GM12878 (cell line): ENCODE measurements at regions not wholly inside any gene's neighbourhood (a gene's known extent, or its start where the extent isn't known, plus 50 kb on each side); places are given as distances from the start of the nearest gene placed in this dataset.

Experiments used
- BRCA1 ChIP-seq: IDR thresholded peaks from 2 replicates; pipeline ENCODE4 v1.6.1; 2011; ENCODE audit warnings: low read depth, low read length, improper control_type of control experiment
- IKZF2 ChIP-seq, 2 experiments: fragments of 450-650 bp; IDR thresholded peaks; 2 replicates each; pipeline ENCODE4 v1.6.1; 2017; ENCODE audit warnings: mild to moderate bottlenecking in 2 of 2, moderate library complexity in 2 of 2
- JUNB ChIP-seq: IDR thresholded peaks from 2 replicates; pipeline ENCODE4 v1.6.1; 2016; ENCODE audit warnings: antibody characterized with exemption, mild to moderate bottlenecking
- SMARCA5 ChIP-seq: fragments of 450-650 bp; IDR thresholded peaks from 2 replicates; pipeline ENCODE4 v1.6.1; 2017; ENCODE audit warnings: mild to moderate bottlenecking
- SRF ChIP-seq, 2 experiments: IDR thresholded peaks; 2 replicates each; pipeline ENCODE4 v1.6.1; 2011; ENCODE audit warnings: low read depth in 2 of 2, low read length in 2 of 2, mild to moderate bottlenecking in 1 of 2, moderate library complexity in 1 of 2
- ZNF592 ChIP-seq: fragments of 450-650 bp; IDR thresholded peaks from 2 replicates; pipeline ENCODE4 v1.6.1; 2017; ENCODE audit warnings: mild to moderate bottlenecking, moderate library complexity
- TF ChIP-seq, protein P1 (sequence below): fragments of 150-350 bp; IDR thresholded peaks from 2 replicates; pipeline ENCODE4 v1.6.1; 2016; ENCODE audit warnings: low read depth, low read length

DNA sequence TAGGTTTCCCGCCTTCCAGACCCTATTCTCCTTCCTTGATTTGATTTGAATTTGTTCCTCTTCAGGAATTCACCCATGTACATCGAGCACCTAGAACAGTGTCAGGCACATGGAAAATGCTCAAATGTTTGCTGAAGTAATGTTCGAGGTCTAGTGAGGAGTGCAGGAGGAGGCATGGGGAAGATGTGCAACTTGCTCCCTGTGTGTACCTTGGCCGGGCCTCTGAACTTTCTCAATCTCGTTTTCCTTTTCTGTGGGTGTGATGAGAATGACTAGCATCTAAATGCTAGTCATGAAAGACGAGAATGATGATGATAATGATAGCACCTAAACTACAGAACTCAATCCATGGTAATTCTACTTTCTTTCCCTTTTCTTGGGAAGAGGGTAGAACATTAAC is 279.1 kb upstream of the PLET1 start (continued):
- TF ChIP-seq ZNF592 (no peak), IKZF2 (IDR thresholded peaks at IDR 0.05) (no peak), JUNB (no peak), BRCA1 (no peak), SRF (IDR thresholded peaks at IDR 0.05; ENCODE audit: low read depth in 2 of 2, low read length in 2 of 2) (no peak), SMARCA5 (no peak)
- TF ChIP-seq, protein P1, sequence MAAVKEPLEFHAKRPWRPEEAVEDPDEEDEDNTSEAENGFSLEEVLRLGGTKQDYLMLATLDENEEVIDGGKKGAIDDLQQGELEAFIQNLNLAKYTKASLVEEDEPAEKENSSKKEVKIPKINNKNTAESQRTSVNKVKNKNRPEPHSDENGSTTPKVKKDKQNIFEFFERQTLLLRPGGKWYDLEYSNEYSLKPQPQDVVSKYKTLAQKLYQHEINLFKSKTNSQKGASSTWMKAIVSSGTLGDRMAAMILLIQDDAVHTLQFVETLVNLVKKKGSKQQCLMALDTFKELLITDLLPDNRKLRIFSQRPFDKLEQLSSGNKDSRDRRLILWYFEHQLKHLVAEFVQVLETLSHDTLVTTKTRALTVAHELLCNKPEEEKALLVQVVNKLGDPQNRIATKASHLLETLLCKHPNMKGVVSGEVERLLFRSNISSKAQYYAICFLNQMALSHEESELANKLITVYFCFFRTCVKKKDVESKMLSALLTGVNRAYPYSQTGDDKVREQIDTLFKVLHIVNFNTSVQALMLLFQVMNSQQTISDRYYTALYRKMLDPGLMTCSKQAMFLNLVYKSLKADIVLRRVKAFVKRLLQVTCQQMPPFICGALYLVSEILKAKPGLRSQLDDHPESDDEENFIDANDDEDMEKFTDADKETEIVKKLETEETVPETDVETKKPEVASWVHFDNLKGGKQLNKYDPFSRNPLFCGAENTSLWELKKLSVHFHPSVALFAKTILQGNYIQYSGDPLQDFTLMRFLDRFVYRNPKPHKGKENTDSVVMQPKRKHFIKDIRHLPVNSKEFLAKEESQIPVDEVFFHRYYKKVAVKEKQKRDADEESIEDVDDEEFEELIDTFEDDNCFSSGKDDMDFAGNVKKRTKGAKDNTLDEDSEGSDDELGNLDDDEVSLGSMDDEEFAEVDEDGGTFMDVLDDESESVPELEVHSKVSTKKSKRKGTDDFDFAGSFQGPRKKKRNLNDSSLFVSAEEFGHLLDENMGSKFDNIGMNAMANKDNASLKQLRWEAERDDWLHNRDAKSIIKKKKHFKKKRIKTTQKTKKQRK: no peak
